ENCODE measurements at regions not wholly inside any gene's neighbourhood (a gene's known extent, or its start where the extent isn't known, plus 50 kb on each side); places are given as distances from the start of the nearest gene placed in this dataset.

- no peak for TF ChIP-seq CTCF (IDR thresholded peaks at IDR 0.05)
Observed at GRCh38 chr11:46223252-46223513, 54.3 kb upstream of the CREB3L1 start.

DNA sequence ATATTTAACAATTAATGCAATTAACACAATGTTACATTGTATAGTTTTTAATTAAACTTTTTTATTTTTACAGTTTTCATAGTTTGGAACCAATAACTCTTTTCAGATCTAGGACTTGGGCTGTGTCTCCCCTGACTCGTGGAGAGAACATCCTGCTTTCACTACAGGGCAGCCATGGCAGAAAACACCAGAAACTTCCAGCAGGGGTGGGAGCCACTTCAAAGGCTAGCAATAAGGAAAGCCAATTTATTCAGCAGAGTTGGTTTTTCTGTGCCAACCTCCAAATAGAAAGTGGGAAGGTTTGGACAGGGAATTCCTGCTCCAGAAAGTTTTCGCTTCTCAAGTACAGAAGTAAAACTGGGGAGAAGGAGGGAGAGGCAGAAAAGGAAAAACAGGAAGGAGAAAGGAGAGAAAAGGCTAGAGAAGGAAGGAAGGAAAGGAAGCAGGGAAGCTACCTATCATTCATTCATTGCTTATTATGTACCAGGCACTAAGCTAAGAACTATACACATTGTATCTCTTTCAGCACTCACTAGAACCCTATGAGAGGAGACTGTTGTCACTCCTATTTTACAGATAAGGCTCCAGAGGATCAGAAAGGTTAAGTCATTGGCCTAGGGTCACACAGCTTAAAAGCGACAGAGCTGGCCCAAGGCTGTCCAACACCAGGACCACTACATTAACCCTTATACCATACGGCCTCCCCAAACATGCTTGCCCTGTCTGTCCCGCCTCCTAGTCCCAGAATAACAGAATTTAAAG, 54.8 kb upstream of the CREB3L1 start:
- Histone ChIP-seq H3K36me3 (ENCODE audit: insufficient read depth in 1 of 2, low read depth in 1 of 2) (no peaks in the 10 kb centered on the region), H3K27ac (no peak overlapping the region), H3K9me3 (no peaks in the 10 kb centered on the region), H3K4me3 (no peak overlapping the region), H3K4me1 (no peaks in the 10 kb centered on the region), H3K27me3 (ENCODE audit: insufficient read depth in 3 of 3, low read length in 2 of 3) (peaks cover 0 to 9% (median 0%) of the 10 kb centered on the region in 3 donors)
- ATAC-seq (no peak), DNase-seq (no peak)
- intact Hi-C loops (cut with DNase I): no loop called here
- WGBS, 3 donors: 65 to 70% (median 68%) methylated on average over 5 of the region's 5 CpGs
- TF ChIP-seq CTCF (IDR thresholded peaks at IDR 0.05): no peak

More at GRCh38 chr11:46223252-46223513, 54.3 kb upstream of the CREB3L1 start:
- H3K4me3 ChIP-seq: no peak overlapping the region
- no peak for ATAC-seq
- peaks cover 0 to 11% (median 0%) of the 10 kb centered on the region in 3 donors for H3K27me3 ChIP-seq (ENCODE audit: insufficient read depth in 3 of 3, low read length in 2 of 3)
- WGBS, 3 donors: 81 to 87% (median 84%) methylated on average over 4 of the region's 4 CpGs
- H3K9me3 ChIP-seq: no peaks in the 10 kb centered on the region
- H3K27ac ChIP-seq: no peak overlapping the region
- DNase-seq: no peak
- no peaks in the 10 kb centered on the region for H3K36me3 ChIP-seq (ENCODE audit: insufficient read depth in 1 of 2, low read depth in 1 of 2)
- intact Hi-C loops (cut with DNase I): no loop called here
- no peaks in the 10 kb centered on the region for H3K4me1 ChIP-seq

- Histone ChIP-seq H3K9me3 (no peaks in the 10 kb centered on the region), H3K36me3 (ENCODE audit: insufficient read depth in 1 of 2, low read depth in 1 of 2) (no peaks in the 10 kb centered on the region), H3K4me3 (no peak overlapping the region), H3K27me3 (ENCODE audit: insufficient read depth in 3 of 3, low read length in 2 of 3) (peaks cover 0 to 4% (median 1%) of the 10 kb centered on the region in 3 donors), H3K27ac (no peak overlapping the region), H3K4me1 (no peaks in the 10 kb centered on the region)
- intact Hi-C loops (cut with DNase I): no loop called here
- WGBS, 3 donors: 88 to 91% (median 88%) methylated on average over 3 of the region's 3 CpGs
- DNase-seq (no peak), ATAC-seq (no peak)
- TF ChIP-seq CTCF (IDR thresholded peaks at IDR 0.05): no peak
Observed at GRCh38 chr11:46220313-46220712, 57.1 kb upstream of the CREB3L1 start.

- TF ChIP-seq CTCF (IDR thresholded peaks at IDR 0.05): no peak
- Histone ChIP-seq H3K36me3 (ENCODE audit: insufficient read depth in 1 of 2, low read depth in 1 of 2) (no peaks in the 10 kb centered on the region), H3K4me3 (no peak overlapping the region), H3K27ac (no peak overlapping the region), H3K9me3 (no peaks in the 10 kb centered on the region), H3K27me3 (ENCODE audit: insufficient read depth in 3 of 3, low read length in 2 of 3) (peaks cover 0 to 1% (median 0%) of the 10 kb centered on the region in 3 donors), H3K4me1 (no peaks in the 10 kb centered on the region)
- ATAC-seq: no peak
- no peak for DNase-seq
- WGBS, 3 donors: 72 to 81% (median 75%) methylated on average over 6 of the region's 6 CpGs
- intact Hi-C loops (cut with DNase I): no loop called here
Observed at GRCh38 chr11:46216765-46217089, 60.7 kb upstream of the CREB3L1 start.

Measured in psoas muscle (tissue), 7 donors.